ENCODE measurements at regions not wholly inside any gene's neighbourhood (a gene's known extent, or its start where the extent isn't known, plus 50 kb on each side); places are given as distances from the start of the nearest gene placed in this dataset.
A peak's percentile ranks its signal among the peaks of the same experiment; 100 is the strongest.
"Not testable (repeated sequence)": the region's sequence is repeated elsewhere in the genome, so short reads cannot be mapped to it uniquely, and the experiment has no call there.

DNA sequence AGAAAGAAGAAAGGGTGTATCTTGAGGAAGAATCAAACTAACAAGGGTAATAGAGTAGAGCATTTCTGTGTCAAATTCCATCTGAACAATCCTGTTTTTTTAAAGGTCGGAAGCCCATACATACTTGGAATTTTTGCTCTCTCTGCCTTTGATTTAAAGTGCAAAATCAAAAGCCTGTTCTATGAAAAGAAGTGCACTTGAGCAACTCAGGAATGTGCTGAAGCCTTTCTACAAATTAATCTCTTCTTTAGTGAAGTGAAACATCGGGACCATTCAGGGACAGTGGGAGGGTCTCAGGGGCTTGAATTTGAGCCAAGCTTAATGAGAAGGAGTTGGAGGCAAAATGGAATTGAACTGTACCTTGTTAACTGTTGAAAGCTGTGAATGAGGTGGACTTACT is 1008.5 kb upstream of the LCORL start:
- TF ChIP-seq CTCF (IDR thresholded peaks at IDR 0.05; ENCODE audit: unreplicated experiment in 3 of 3) = no peak
- no peaks in the 10 kb centered on the region for H3K27me3 Mint-ChIP-seq (ENCODE audit: low read depth)
- no peaks in the 10 kb centered on the region for H3K36me3 Mint-ChIP-seq (ENCODE audit: low read depth)
- H3K27ac Mint-ChIP-seq = peak overlapping the region; percentile 66 to 95 (median 75)
- H3K9me3 Mint-ChIP-seq = no peaks in the 10 kb centered on the region
- H3K4me3 Mint-ChIP-seq = no peak overlapping the region
- peaks cover 51% of the 10 kb centered on the region for H3K4me1 Mint-ChIP-seq

GRCh38 chr4:19026281-19026680 is 1004.7 kb upstream of the LCORL start:
- TF ChIP-seq CTCF (IDR thresholded peaks at IDR 0.05; ENCODE audit: unreplicated experiment in 3 of 3) = no peak
- no peaks in the 10 kb centered on the region for H3K36me3 Mint-ChIP-seq (ENCODE audit: low read depth)
- H3K4me3 Mint-ChIP-seq = no peak overlapping the region
- peak overlapping the region; percentile 11 to 31 (median 13) for H3K27ac Mint-ChIP-seq
- no peaks in the 10 kb centered on the region for H3K27me3 Mint-ChIP-seq (ENCODE audit: low read depth)
- H3K9me3 Mint-ChIP-seq = no peaks in the 10 kb centered on the region
- H3K4me1 Mint-ChIP-seq = peaks cover 36% of the 10 kb centered on the region

- peaks cover 36% of the 10 kb centered on the region for H3K4me1 Mint-ChIP-seq
- H3K27ac Mint-ChIP-seq = no peak overlapping the region
- H3K27me3 Mint-ChIP-seq (ENCODE audit: low read depth) = no peaks in the 10 kb centered on the region
- TF ChIP-seq CTCF (IDR thresholded peaks at IDR 0.05; ENCODE audit: unreplicated experiment in 3 of 3) = no peak
- H3K36me3 Mint-ChIP-seq (ENCODE audit: low read depth) = no peaks in the 10 kb centered on the region
- H3K9me3 Mint-ChIP-seq = no peaks in the 10 kb centered on the region
- no peak overlapping the region for H3K4me3 Mint-ChIP-seq
Measured at GRCh38 chr4:19025031-19025430, 1003.5 kb upstream of the LCORL start.

DNA sequence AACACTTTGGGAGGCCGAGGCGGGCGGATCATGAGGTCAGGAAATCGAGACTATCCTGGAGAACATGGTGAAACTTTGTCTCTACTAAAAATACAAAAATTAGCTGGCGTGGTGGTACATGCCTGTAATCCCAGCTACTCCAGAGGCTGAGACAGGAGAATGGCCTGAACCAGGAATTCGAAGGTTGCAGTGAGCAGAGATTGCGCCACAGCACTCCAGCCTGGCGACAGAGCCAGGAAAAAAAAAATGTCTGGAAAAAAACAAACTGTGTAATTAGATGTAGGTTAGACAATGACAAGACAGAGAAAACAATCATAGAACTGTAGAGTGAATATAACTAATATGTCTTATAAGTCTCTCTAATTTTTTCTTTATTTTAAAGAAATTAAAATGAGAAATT is 1002.5 kb upstream of the LCORL start:
- TF ChIP-seq CTCF (IDR thresholded peaks at IDR 0.05; ENCODE audit: unreplicated experiment in 3 of 3) = no peak
- Mint-ChIP-seq H3K36me3 (ENCODE audit: low read depth) (no peaks in the 10 kb centered on the region), H3K27ac (no peak overlapping the region), H3K4me1 (peaks cover 29% of the 10 kb centered on the region), H3K9me3 (no peaks in the 10 kb centered on the region), H3K27me3 (ENCODE audit: low read depth) (no peaks in the 10 kb centered on the region), H3K4me3 (no peak overlapping the region)

DNA sequence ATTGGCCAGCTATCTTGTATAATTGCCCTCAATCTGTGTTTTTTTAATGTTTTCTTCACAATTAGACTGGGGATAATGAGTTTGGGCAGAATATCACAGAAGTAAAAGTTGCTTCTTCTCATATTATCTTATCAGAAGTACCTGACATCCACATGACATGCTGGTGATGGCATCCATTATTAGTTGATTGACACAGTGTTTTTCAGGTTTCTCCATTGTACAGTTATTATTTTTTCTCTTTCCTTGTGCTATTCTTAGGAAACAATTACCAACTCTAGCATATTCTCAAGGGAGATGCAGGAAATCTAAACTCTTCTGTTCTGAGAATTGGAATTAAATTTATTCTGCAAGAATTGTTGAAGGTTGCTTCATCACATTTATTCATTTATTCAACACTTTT is 1000.1 kb upstream of the LCORL start:
- H3K9me3 Mint-ChIP-seq = no peaks in the 10 kb centered on the region
- H3K4me3 Mint-ChIP-seq = no peak overlapping the region
- H3K27me3 Mint-ChIP-seq (ENCODE audit: low read depth) = no peaks in the 10 kb centered on the region
- H3K27ac Mint-ChIP-seq = no peak overlapping the region
- H3K4me1 Mint-ChIP-seq = peaks cover 27% of the 10 kb centered on the region
- H3K36me3 Mint-ChIP-seq (ENCODE audit: low read depth) = no peaks in the 10 kb centered on the region
- TF ChIP-seq CTCF (IDR thresholded peaks at IDR 0.05; ENCODE audit: unreplicated experiment in 3 of 3) = no peak

DNA sequence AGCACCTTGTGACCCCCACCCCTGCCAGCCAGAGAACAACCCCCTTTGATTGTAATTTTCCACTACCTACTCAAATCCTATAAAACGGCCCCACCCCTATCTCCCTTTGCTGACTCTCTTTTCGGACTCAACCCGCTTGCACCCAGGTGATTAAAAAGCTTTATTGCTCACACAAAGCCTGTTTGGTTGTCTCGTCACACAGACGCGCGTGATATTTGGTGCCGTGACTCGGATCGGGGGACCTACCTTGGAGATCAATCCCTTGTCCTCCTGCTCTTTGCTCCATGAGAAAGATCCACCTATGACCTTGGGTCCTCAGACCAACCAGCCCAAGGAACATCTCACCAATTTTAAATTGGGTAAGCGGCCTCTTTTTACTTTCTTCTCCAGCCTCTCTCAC is 995.0 kb upstream of the LCORL start:
- peaks cover 14% of the 10 kb centered on the region for H3K4me1 Mint-ChIP-seq
- not testable (repeated sequence) for H3K9me3 Mint-ChIP-seq; H3K27ac Mint-ChIP-seq; H3K4me3 Mint-ChIP-seq; H3K36me3 Mint-ChIP-seq (ENCODE audit: low read depth); H3K27me3 Mint-ChIP-seq (ENCODE audit: low read depth)
